Central memory CD8-positive, alpha-beta T cell (primary cell): ENCODE measurements at regions not wholly inside any gene's neighbourhood (a gene's known extent, or its start where the extent isn't known, plus 50 kb on each side); places are given as distances from the start of the nearest gene placed in this dataset.
"Not testable (repeated sequence)": the region's sequence is repeated elsewhere in the genome, so short reads cannot be mapped to it uniquely, and the experiment has no call there.

Source experiments
- ATAC-seq: fragments of 150-1000 bp; cut with Tn5 transposase; replicated peaks from 2 replicates; pipeline ENCODE4 v1.10.0; 2022; ENCODE audit warnings: mild to moderate bottlenecking, moderate FRiP score, moderate number of reproducible peaks; ENCODE audit not compliant: poor library complexity, severe bottlenecking; ENCODE audit errors: extremely low read depth
- DNase-seq, 2 donors: peaks; one replicate each; pipeline ENCODE4 v3.0.0; 2021; ENCODE audit warnings: low spot score in 2 of 2
- H3K27ac Mint-ChIP-seq: one replicate; pipeline ENCODE4 v1.8.0; 2022; ENCODE audit warnings: low read depth, mild to moderate bottlenecking, moderate library complexity, mixed read lengths
- H3K27me3 Mint-ChIP-seq: one replicate; pipeline ENCODE4 v1.8.0; 2022; ENCODE audit warnings: mixed read lengths
- H3K36me3 Mint-ChIP-seq: one replicate; pipeline ENCODE4 v1.8.0; 2022; ENCODE audit warnings: mild to moderate bottlenecking, moderate library complexity, mixed read lengths; ENCODE audit not compliant: insufficient read depth
- H3K4me1 Mint-ChIP-seq: one replicate; pipeline ENCODE4 v1.8.0; 2022; ENCODE audit warnings: mixed read lengths
- H3K4me3 Mint-ChIP-seq: one replicate; pipeline ENCODE4 v1.8.0; 2022; ENCODE audit warnings: mild to moderate bottlenecking, moderate library complexity, mixed read lengths
- H3K9me3 Mint-ChIP-seq: one replicate; pipeline ENCODE4 v1.8.0; 2022; ENCODE audit warnings: mixed read lengths

- no peaks in the 10 kb centered on the region for H3K4me1 Mint-ChIP-seq
- H3K27ac Mint-ChIP-seq: no peak overlapping the region
- H3K9me3 Mint-ChIP-seq: peaks cover 5% of the 10 kb centered on the region
- H3K4me3 Mint-ChIP-seq: no peak overlapping the region
- no peak for ATAC-seq
- H3K36me3 Mint-ChIP-seq: no peaks in the 10 kb centered on the region
- H3K27me3 Mint-ChIP-seq: no peaks in the 10 kb centered on the region
- DNase-seq: no peak
Measured at GRCh38 chr5:97498657-97499056, 315.6 kb upstream of the RIOK2 start.

- H3K4me3 Mint-ChIP-seq: no peak overlapping the region
- ATAC-seq: no peak
Measured at GRCh38 chr5:97499605-97500004, 316.6 kb upstream of the RIOK2 start.

GRCh38 chr5:97501286-97501964 is 318.4 kb upstream of the RIOK2 start:
- Mint-ChIP-seq H3K9me3 (no peaks in the 10 kb centered on the region), H3K4me1 (no peaks in the 10 kb centered on the region), H3K4me3 (no peak overlapping the region), H3K27me3 (no peaks in the 10 kb centered on the region), H3K36me3 (no peaks in the 10 kb centered on the region), H3K27ac (no peak overlapping the region)
- ATAC-seq (no peak), DNase-seq (no peak)

More at GRCh38 chr5:97499605-97500004, 316.6 kb upstream of the RIOK2 start:
- H3K36me3 Mint-ChIP-seq: no peaks in the 10 kb centered on the region
- H3K27me3 Mint-ChIP-seq: no peaks in the 10 kb centered on the region
- peaks cover 5% of the 10 kb centered on the region for H3K9me3 Mint-ChIP-seq
- DNase-seq: no peak
- no peaks in the 10 kb centered on the region for H3K4me1 Mint-ChIP-seq
- no peak overlapping the region for H3K27ac Mint-ChIP-seq

- no peaks in the 10 kb centered on the region for H3K9me3 Mint-ChIP-seq
- no peaks in the 10 kb centered on the region for H3K36me3 Mint-ChIP-seq
- no peaks in the 10 kb centered on the region for H3K27me3 Mint-ChIP-seq
- no peak overlapping the region for H3K4me3 Mint-ChIP-seq
- no peak overlapping the region for H3K27ac Mint-ChIP-seq
- H3K4me1 Mint-ChIP-seq: no peaks in the 10 kb centered on the region
- no peak for ATAC-seq
- no peak for DNase-seq
Measured at GRCh38 chr5:97501965-97502305, 318.9 kb upstream of the RIOK2 start.

- Mint-ChIP-seq H3K4me3 (no peak overlapping the region), H3K27ac (no peak overlapping the region), H3K36me3 (no peaks in the 10 kb centered on the region), H3K4me1 (no peaks in the 10 kb centered on the region), H3K9me3 (no peaks in the 10 kb centered on the region), H3K27me3 (no peaks in the 10 kb centered on the region)
- ATAC-seq (no peak), DNase-seq (no peak)
Measured at GRCh38 chr5:97508864-97509263, 325.8 kb upstream of the RIOK2 start.

GRCh38 chr5:97519565-97519964 is 336.5 kb upstream of the RIOK2 start:
- H3K27ac Mint-ChIP-seq, H3K36me3 Mint-ChIP-seq, H3K4me1 Mint-ChIP-seq, H3K9me3 Mint-ChIP-seq, H3K27me3 Mint-ChIP-seq, ATAC-seq, DNase-seq, H3K4me3 Mint-ChIP-seq: not testable (repeated sequence)

- H3K27me3 Mint-ChIP-seq, H3K4me3 Mint-ChIP-seq, H3K36me3 Mint-ChIP-seq, H3K4me1 Mint-ChIP-seq, ATAC-seq, H3K27ac Mint-ChIP-seq, DNase-seq, H3K9me3 Mint-ChIP-seq: not testable (repeated sequence)
Measured at GRCh38 chr5:97523336-97523735, 340.3 kb upstream of the RIOK2 start.

- no peaks in the 10 kb centered on the region for H3K36me3 Mint-ChIP-seq
- H3K4me3 Mint-ChIP-seq: no peak overlapping the region
- DNase-seq: no peak
- no peak overlapping the region for H3K27ac Mint-ChIP-seq
- no peaks in the 10 kb centered on the region for H3K9me3 Mint-ChIP-seq
- no peak for ATAC-seq
- H3K4me1 Mint-ChIP-seq: no peaks in the 10 kb centered on the region
- H3K27me3 Mint-ChIP-seq: no peaks in the 10 kb centered on the region
Measured at GRCh38 chr5:97525780-97526179, 342.7 kb upstream of the RIOK2 start.

GRCh38 chr5:97528941-97529340 is 345.9 kb upstream of the RIOK2 start:
- no peak overlapping the region for H3K4me3 Mint-ChIP-seq
- no peaks in the 10 kb centered on the region for H3K27me3 Mint-ChIP-seq
- no peak for DNase-seq
- H3K36me3 Mint-ChIP-seq: no peaks in the 10 kb centered on the region
- ATAC-seq: no peak
- peaks cover 11% of the 10 kb centered on the region for H3K9me3 Mint-ChIP-seq
- H3K27ac Mint-ChIP-seq: no peak overlapping the region
- H3K4me1 Mint-ChIP-seq: no peaks in the 10 kb centered on the region

- no peak overlapping the region for H3K4me3 Mint-ChIP-seq
- H3K27ac Mint-ChIP-seq: no peak overlapping the region
- peaks cover 14% of the 10 kb centered on the region for H3K9me3 Mint-ChIP-seq
- H3K4me1 Mint-ChIP-seq: no peaks in the 10 kb centered on the region
- no peaks in the 10 kb centered on the region for H3K36me3 Mint-ChIP-seq
- DNase-seq: no peak
- H3K27me3 Mint-ChIP-seq: no peaks in the 10 kb centered on the region
- ATAC-seq: no peak
Measured at GRCh38 chr5:97529354-97529985, 346.4 kb upstream of the RIOK2 start.

GRCh38 chr5:97531549-97531948 is 348.5 kb upstream of the RIOK2 start:
- Mint-ChIP-seq H3K27me3 (no peaks in the 10 kb centered on the region), H3K4me3 (no peak overlapping the region), H3K27ac (no peak overlapping the region), H3K36me3 (no peaks in the 10 kb centered on the region), H3K4me1 (no peaks in the 10 kb centered on the region), H3K9me3 (peaks cover 16% of the 10 kb centered on the region)
- DNase-seq (no peak), ATAC-seq (no peak)

- no peak overlapping the region for H3K27ac Mint-ChIP-seq
- no peak overlapping the region for H3K4me3 Mint-ChIP-seq
- ATAC-seq (no peak), DNase-seq (no peak)
- no peaks in the 10 kb centered on the region for H3K36me3 Mint-ChIP-seq
- no peaks in the 10 kb centered on the region for H3K4me1 Mint-ChIP-seq
- peaks cover 16% of the 10 kb centered on the region for H3K9me3 Mint-ChIP-seq
- H3K27me3 Mint-ChIP-seq: no peaks in the 10 kb centered on the region
Measured at GRCh38 chr5:97534166-97534565, 351.1 kb upstream of the RIOK2 start.

GRCh38 chr5:97536683-97537082 is 353.6 kb upstream of the RIOK2 start:
- H3K4me1 Mint-ChIP-seq: no peaks in the 10 kb centered on the region
- H3K4me3 Mint-ChIP-seq: no peak overlapping the region
- no peak overlapping the region for H3K27ac Mint-ChIP-seq
- DNase-seq (no peak), ATAC-seq (no peak)
- peaks cover 2% of the 10 kb centered on the region for H3K36me3 Mint-ChIP-seq
- H3K9me3 Mint-ChIP-seq: peaks cover 10% of the 10 kb centered on the region
- no peaks in the 10 kb centered on the region for H3K27me3 Mint-ChIP-seq
